Fibroblast of villous mesenchyme (primary cell): ENCODE measurements at regions not wholly inside any gene's neighbourhood (a gene's known extent, or its start where the extent isn't known, plus 50 kb on each side); places are given as distances from the start of the nearest gene placed in this dataset.
"Not testable (repeated sequence)": the region's sequence is repeated elsewhere in the genome, so short reads cannot be mapped to it uniquely, and the experiment has no call there.

Source experiments
- DNase-seq: peaks from one replicate; pipeline ENCODE4 v3.0.0-alpha.2; 2010; ENCODE audit warnings: low read depth
- H3K4me3 ChIP-seq: 2 replicates; pipeline ENCODE4 v1.5.1; 2011; ENCODE audit warnings: low read depth, mild to moderate bottlenecking, low read length
- TF ChIP-seq, protein P1 (sequence below): IDR thresholded peaks from 2 replicates; pipeline ENCODE4 v1.5.1; 2012; ENCODE audit warnings: low read depth, mild to moderate bottlenecking, low read length; ENCODE audit not compliant: insufficient read depth

GRCh38 chr20:51930775-51931174 is 128.5 kb upstream of the SALL4 start:
- TF ChIP-seq, protein P1, sequence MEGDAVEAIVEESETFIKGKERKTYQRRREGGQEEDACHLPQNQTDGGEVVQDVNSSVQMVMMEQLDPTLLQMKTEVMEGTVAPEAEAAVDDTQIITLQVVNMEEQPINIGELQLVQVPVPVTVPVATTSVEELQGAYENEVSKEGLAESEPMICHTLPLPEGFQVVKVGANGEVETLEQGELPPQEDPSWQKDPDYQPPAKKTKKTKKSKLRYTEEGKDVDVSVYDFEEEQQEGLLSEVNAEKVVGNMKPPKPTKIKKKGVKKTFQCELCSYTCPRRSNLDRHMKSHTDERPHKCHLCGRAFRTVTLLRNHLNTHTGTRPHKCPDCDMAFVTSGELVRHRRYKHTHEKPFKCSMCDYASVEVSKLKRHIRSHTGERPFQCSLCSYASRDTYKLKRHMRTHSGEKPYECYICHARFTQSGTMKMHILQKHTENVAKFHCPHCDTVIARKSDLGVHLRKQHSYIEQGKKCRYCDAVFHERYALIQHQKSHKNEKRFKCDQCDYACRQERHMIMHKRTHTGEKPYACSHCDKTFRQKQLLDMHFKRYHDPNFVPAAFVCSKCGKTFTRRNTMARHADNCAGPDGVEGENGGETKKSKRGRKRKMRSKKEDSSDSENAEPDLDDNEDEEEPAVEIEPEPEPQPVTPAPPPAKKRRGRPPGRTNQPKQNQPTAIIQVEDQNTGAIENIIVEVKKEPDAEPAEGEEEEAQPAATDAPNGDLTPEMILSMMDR: no peak
- DNase-seq: peak; percentile 78
- no peak overlapping the region for H3K4me3 ChIP-seq

- no peak for DNase-seq
These were observed 126.6 kb upstream of the SALL4 start for GRCh38 chr20:51928931-51929330.

GRCh38 chr20:51927970-51928369 is 125.6 kb upstream of the SALL4 start:
- not testable (repeated sequence) for DNase-seq, H3K4me3 ChIP-seq

More at GRCh38 chr20:51928931-51929330, 126.6 kb upstream of the SALL4 start:
- TF ChIP-seq, protein P1: no peak
- H3K4me3 ChIP-seq: no peak overlapping the region

GRCh38 chr20:51926670-51927305 is 124.5 kb upstream of the SALL4 start:
- DNase-seq: peak; percentile 18
- TF ChIP-seq, protein P1: no peak
- H3K4me3 ChIP-seq: no peak overlapping the region

DNA sequence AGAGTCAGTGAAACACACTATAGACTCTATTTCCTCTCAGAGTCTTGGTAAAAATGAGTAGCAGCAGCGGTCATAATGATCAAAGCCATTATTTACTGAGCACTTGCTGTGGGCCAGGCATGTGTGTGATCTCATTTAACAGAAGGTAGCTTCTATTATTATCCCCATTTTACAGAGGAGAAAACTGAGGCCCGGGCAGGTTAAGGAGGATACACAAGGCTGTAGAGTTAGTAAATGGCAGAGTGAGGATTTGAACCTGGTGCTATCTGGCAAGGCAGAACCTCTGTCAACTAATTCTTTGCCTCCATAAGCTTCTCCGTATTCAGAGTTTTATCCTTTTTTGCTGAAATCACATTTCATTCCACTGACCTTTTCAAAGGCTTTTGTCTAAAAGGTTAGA is 122.2 kb upstream of the SALL4 start:
- H3K4me3 ChIP-seq: no peak overlapping the region
- TF ChIP-seq, protein P1: no peak
- no peak for DNase-seq

DNA sequence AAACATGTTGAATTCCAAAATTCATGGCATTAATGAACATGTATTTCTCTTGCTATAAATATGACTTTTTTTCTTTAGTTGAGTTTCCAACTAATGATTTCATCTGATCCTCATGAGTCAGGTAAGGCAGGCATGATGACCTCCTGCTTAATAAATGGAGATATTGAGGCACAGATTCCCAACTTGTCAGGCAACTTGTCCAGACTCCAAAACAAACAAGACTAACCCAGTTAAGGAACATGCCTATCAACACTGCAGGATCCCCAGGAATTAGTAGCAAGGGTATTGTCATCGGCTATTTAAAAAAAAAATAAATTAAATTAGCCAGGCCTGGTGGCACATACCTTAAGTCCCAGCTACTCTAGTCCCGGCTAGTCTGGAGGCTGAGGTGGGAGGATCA is 121.3 kb upstream of the SALL4 start:
- H3K4me3 ChIP-seq: no peak overlapping the region
- TF ChIP-seq, protein P1: no peak
- DNase-seq: no peak

GRCh38 chr20:51922812-51923211 is 120.5 kb upstream of the SALL4 start:
- H3K4me3 ChIP-seq, DNase-seq: not testable (repeated sequence)

DNA sequence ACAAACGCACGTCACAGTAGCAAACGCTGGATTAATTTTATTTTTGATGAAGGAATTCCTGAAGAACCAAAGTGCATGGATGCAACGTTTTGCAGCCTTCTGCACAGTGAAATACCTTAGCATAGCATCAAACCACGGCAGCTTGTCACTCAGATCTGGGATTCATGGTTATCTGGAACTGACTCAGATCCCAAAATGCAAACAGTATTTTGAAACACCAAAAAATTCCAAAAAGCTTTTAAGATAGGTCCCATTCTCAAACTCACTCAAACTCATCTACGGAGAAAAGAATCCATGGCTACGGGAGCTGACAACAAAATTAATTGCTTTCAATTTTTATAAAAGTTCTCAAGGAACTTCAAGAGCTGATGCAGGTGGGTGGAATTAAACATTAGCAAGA is 116.2 kb upstream of the SALL4 start:
- no peak overlapping the region for H3K4me3 ChIP-seq
- no peak for DNase-seq
- TF ChIP-seq, protein P1: no peak
